Right forelimb (tissue), 1 donor: ENCODE measurements at regions not wholly inside any gene's neighbourhood (a gene's known extent, or its start where the extent isn't known, plus 50 kb on each side); places are given as distances from the start of the nearest gene placed in this dataset.

Source experiments
- DNase-seq: peaks from one replicate; pipeline ENCODE4 v3.0.0-alpha.2; 2018

DNA sequence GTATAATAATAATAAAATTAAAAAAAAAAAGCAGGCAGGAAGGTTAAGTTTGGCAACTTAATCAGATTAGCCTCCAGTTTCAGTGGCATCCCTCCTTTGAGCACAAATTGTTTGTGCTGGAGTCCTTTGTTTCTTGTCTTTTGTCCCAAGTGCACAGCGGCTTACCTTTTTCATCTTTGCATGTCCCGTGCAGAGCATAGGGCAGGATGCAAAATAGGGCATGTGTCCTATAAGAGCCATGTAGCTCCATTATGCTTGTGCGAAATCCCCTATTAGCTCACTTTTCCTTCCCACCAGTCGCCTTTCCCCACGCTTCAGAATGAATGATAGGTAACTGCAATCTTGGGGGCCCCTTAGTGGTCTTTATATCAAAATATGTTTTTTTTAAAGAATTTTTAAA is 216.8 kb downstream of the TSN start:
- DNase-seq, result no peak

GRCh38 chr2:121974897-121975661 is 219.6 kb downstream of the TSN start:
- peak; percentile 71 for DNase-seq

GRCh38 chr2:121976926-121977325 is 221.5 kb downstream of the TSN start:
- no peak for DNase-seq

DNA sequence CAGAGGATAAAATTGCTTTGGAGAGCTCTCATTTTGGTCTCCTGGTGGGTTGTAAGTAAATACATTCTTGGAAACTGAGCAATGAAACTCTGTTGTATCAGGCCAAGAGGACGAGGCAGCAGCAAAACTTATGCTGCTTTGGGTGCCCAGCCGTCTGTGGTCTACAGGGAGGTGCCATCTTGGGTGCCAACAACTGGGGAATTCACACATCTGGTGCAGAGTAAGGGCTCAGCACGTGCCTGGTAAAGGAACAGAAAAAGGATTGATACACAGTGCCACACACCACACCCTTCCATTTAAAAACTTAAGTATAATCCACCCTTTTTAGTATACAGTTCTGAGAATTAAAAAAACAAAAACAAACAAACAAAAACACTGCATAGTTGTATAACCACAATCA is 221.9 kb downstream of the TSN start:
- DNase-seq, result no peak

GRCh38 chr2:121992700-121993099 is 237.2 kb downstream of the TSN start:
- no peak for DNase-seq

DNA sequence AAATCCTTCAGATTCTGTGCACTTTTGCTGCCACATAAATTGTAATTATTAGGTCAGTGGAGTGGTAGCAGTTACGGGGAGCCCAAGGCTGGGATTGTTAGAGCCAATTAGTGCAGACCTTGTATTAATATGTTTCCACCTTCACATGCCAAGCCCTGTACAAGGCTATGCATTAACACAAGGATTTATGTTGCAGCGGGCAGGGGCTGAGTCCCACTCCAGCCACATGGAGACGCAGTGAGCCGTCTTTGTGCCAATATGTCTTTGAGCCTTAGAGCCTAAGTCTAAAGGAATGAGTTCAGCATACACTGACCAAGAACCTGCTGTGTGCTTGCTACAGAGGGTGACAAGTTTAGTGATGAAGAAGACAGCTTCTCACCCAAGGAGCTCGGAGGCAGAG is 238.2 kb downstream of the TSN start:
- DNase-seq, result no peak

- DNase-seq, result no peak
Measured at GRCh38 chr2:121994238-121995206, 239.1 kb downstream of the TSN start.

DNA sequence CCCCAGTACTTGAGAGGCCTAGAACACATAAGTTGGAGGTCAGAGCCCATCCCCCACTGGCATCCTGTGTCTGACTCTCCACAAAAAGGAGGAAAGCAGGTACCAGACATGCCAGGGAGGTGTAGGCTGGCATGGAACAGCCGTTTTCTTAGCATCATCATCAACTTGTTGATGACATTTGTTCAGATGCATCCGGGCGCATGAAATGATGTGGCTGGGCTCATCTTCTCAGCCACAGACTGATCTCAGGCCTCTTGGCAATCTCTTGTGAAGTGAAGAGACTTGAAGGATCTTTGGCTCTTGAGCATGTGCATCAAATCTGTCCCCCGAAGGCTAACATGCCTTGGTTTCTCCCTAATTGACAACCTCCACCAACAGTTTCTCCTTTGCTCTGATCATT is 243.3 kb downstream of the TSN start:
- no peak for DNase-seq

- no peak for DNase-seq
Measured at GRCh38 chr2:121999264-121999663, 243.8 kb downstream of the TSN start.

DNA sequence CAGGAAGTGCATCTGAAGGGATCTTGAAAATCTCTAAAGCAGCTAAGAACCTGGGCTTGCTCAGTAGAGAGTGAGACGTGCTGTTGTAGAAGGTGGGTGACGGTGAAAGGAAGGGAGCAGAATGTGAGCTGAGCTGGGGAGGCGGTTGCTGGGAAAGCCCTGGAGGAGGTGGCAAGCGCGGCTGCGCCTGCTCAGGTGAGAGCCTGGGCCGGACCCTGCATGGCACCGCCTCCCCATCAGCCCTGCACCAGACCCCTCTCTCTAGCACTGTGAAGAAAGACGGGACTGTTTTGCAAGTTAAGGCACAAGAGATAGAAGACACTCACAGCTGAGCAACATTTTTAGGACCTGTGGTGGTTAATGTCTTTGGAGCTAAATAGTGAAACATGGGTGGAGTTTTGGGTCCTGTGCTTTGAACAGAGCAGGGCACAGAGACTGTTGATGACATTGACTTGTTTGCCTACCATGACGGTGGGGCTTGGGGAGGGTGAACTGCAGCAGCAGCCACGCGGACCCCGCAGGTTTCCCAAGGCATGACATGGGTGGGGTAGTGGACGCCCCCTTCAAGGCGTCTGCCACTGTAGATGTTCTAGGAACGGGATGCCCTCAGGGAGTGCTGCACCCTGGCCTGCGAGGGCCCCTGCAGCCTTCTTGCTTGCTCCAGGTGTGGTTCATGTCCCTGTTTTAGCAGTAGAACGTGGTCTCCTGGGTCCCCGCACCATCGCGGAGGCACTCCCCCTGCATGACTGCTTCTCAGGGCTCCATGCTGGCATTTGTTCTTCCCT is 245.3 kb downstream of the TSN start:
- DNase-seq, result no peak

- no peak for DNase-seq
Measured at GRCh38 chr2:122001441-122001874, 246.0 kb downstream of the TSN start.

DNA sequence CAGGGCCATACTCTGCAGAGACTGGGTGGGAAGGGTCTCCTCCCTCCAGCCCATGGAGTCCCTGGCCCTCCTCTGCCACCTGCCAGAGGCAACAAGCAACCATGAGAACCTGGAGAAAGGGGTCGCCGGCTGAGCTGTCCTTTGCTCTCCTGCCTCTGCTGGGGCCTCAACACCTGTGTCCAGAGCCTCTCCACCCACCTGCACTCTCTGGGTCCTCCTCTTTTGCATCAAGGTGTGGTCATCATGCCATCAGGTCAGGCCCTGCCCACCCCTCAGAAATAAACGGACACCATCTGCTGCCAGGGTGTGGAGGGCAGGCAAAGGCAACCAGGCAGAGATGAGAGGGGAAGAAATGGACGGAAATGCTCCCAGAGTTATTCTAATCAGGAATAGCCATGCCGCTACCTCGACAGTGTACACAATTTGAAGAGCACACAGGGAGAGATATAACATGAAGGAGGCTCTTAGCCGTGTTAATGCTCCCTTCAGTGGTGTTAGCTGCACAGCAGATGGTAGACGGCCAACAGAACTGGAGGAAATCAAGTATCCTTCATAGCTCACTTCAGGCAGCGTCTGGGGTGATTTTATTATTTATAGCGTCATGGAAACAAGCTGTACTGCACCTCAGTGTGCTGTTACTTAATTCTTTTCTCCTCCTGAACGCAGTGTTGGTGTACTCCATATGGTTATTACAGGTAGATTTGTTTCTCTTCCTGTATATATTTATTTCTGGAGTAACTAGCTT is 247.9 kb downstream of the TSN start:
- DNase-seq, result no peak

- DNase-seq, result no peak
Measured at GRCh38 chr2:122007126-122007525, 251.7 kb downstream of the TSN start.

- no peak for DNase-seq
Measured at GRCh38 chr2:122007577-122007976, 252.1 kb downstream of the TSN start.

DNA sequence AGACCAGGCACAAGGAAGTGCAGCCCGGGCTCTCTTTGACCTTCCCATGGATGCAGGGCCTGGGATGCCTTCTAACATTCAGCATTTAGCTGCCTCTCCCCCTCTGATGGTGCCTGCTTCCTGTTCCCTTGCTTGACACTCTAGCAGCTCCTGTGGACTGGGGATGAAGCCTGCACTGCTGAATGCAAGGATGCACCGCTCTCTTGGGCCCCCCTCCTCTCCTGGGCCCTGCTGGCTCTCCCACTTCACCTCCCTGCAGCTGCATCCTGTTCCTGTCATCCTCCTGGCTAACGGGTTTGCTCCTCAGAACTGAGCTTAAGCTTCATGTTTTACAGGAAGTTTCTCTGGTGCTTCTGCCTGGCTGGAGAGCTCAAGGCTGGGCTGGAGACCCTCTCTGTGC is 254.1 kb downstream of the TSN start:
- no peak for DNase-seq

DNA sequence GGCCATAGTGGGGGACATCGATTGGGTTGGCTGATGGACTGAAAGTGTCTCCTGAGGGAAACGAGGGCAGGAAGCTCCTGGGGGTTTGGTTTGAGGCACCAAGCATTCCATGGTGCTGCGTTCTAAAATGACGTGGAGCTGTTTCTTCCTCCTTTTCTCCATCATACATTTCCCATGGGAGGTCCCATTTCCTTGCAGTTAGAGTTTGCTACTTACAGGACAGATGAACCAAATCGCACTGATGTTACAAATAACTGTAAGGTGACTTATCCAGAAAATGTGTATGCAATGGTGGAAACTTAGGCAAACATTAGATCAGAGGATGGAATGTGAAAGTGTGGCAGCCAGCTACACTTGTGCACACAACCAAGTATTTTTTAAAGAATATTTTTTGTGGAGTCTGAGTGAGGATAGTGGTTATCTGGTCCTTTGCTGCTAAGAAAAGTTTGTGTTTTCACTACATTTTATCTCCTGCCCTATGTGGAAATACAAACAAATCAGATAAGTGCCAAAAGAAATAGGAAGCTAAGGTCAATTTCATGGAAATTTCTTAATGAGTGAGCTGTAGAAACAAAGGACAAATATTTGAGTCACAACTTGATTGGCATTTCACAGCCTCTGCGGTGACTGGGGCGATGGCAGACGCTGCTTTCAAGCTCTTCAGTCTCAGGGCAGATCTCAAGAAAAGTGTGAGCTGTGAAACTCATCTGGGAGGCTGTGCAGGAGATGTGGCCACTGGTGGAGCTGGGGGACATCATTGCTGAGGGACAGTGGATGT is 256.2 kb downstream of the TSN start:
- no peak for DNase-seq

DNA sequence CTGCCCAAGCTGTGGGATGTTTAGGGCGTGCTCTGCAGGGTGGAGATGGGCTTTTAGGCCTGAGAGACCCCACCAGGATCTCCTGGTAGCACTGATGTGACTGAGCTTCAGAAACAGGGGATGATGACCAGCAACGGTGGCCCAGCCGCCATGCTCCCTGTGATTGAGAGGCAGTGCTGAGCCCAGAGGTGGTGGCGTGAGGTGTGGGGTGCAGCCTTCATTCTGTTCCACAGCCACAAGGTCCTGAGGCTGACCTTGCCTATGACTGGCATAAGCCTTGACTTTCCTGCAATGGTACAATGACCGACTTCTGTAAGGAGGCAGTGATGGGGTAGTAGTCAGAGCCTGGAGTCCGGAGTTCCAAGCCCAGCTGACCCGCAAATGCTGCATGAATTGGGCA is 263.3 kb downstream of the TSN start:
- DNase-seq, result no peak

- no peak for DNase-seq
Measured at GRCh38 chr2:122019724-122020123, 264.3 kb downstream of the TSN start.

GRCh38 chr2:122020377-122020776 is 264.9 kb downstream of the TSN start:
- DNase-seq, result no peak

DNA sequence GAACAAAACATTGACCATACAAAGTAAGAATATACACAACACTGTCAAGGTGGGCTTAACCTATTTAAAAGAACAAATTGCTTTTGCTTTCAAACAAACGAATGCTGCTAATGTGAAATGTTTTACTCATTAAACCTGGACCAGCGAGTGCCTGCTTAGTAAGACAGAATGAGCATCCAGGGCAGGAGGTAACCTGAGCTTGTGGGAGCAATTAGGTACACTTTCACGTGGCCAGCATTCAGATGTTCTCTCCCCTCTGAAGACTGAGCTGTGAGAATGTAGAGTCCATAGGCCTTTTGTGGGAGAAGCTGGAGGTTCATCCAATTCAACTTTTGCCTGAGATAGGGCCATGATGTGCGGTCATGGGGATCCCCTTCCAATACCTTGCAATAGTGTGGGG is 266.5 kb downstream of the TSN start:
- DNase-seq, result no peak

DNA sequence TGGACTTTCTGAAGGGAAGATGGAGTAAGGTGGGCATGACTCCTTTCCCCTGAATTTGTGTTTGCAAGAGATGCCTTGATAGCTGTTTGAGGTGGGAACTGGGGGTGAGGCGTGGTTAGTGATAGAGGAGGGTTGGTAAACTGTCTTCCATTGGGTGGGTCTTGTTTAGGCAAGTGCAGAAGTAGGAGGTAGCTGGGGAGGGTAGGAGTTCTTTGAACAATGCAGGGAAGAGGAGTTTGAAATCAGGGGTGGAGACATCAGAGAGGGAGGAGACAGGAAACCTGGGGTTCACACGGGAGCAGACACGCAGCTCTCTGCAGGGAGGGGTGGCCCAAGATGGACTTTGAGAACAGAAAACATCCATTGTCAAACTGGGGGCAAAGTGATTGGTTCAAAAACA is 267.1 kb downstream of the TSN start:
- DNase-seq, result no peak
